ENCODE measurements at regions not wholly inside any gene's neighbourhood (a gene's known extent, or its start where the extent isn't known, plus 50 kb on each side); places are given as distances from the start of the nearest gene placed in this dataset.
A peak's percentile ranks its signal among the peaks of the same experiment; 100 is the strongest.
"Not testable (repeated sequence)": the region's sequence is repeated elsewhere in the genome, so short reads cannot be mapped to it uniquely, and the experiment has no call there.

GRCh38 chr4:27075603-27076002 lies 215.0 kb downstream of the STIM2 start:
- not testable (repeated sequence) for H3K27ac Mint-ChIP-seq, H3K4me1 Mint-ChIP-seq, H3K4me3 Mint-ChIP-seq, H3K36me3 Mint-ChIP-seq, H3K27me3 Mint-ChIP-seq, H3K9me3 Mint-ChIP-seq

- Mint-ChIP-seq H3K27ac (no peak overlapping the region), H3K4me3 (no peak overlapping the region), H3K36me3 (no peaks in the 10 kb centered on the region), H3K27me3 (peaks cover 19% of the 10 kb centered on the region), H3K9me3 (no peaks in the 10 kb centered on the region), H3K4me1 (no peaks in the 10 kb centered on the region)
Observed at GRCh38 chr4:27078934-27079455, 218.4 kb downstream of the STIM2 start.

GRCh38 chr4:27081675-27082586 lies 221.3 kb downstream of the STIM2 start:
- Mint-ChIP-seq H3K27me3 (peaks cover 24% of the 10 kb centered on the region), H3K27ac (no peak overlapping the region), H3K4me1 (peaks cover 11% of the 10 kb centered on the region), H3K4me3 (no peak overlapping the region), H3K36me3 (no peaks in the 10 kb centered on the region), H3K9me3 (no peaks in the 10 kb centered on the region)

GRCh38 chr4:27082776-27083175 lies 222.1 kb downstream of the STIM2 start:
- Mint-ChIP-seq H3K27me3 (peaks cover 24% of the 10 kb centered on the region), H3K36me3 (no peaks in the 10 kb centered on the region)

GRCh38 chr4:27084685-27085361 lies 224.2 kb downstream of the STIM2 start:
- peak overlapping the region; percentile 20 for H3K4me3 Mint-ChIP-seq
- peaks cover 31% of the 10 kb centered on the region for H3K27me3 Mint-ChIP-seq
- no peaks in the 10 kb centered on the region for H3K36me3 Mint-ChIP-seq
- H3K27ac Mint-ChIP-seq: no peak overlapping the region
- H3K9me3 Mint-ChIP-seq: no peaks in the 10 kb centered on the region
- peaks cover 11% of the 10 kb centered on the region for H3K4me1 Mint-ChIP-seq

More at GRCh38 chr4:27082776-27083175, 222.1 kb downstream of the STIM2 start:
- Mint-ChIP-seq H3K27ac (no peak overlapping the region), H3K4me1 (peaks cover 11% of the 10 kb centered on the region), H3K4me3 (no peak overlapping the region), H3K9me3 (no peaks in the 10 kb centered on the region)

- Mint-ChIP-seq H3K4me1 (peaks cover 11% of the 10 kb centered on the region), H3K27me3 (peaks cover 33% of the 10 kb centered on the region), H3K9me3 (no peaks in the 10 kb centered on the region), H3K36me3 (no peaks in the 10 kb centered on the region), H3K4me3 (no peak overlapping the region), H3K27ac (no peak overlapping the region)
Observed at GRCh38 chr4:27085396-27085795, 224.8 kb downstream of the STIM2 start.

GRCh38 chr4:27087306-27088045 lies 226.8 kb downstream of the STIM2 start:
- Mint-ChIP-seq H3K36me3 (no peaks in the 10 kb centered on the region), H3K27me3 (peaks cover 28% of the 10 kb centered on the region), H3K4me1 (peaks cover 11% of the 10 kb centered on the region), H3K4me3 (no peak overlapping the region), H3K27ac (no peak overlapping the region), H3K9me3 (no peaks in the 10 kb centered on the region)

GRCh38 chr4:27088491-27088890 lies 227.8 kb downstream of the STIM2 start:
- Mint-ChIP-seq H3K36me3 (no peaks in the 10 kb centered on the region), H3K27me3 (peaks cover 23% of the 10 kb centered on the region), H3K27ac (no peak overlapping the region), H3K4me1 (peaks cover 11% of the 10 kb centered on the region), H3K9me3 (no peaks in the 10 kb centered on the region), H3K4me3 (no peak overlapping the region)

GRCh38 chr4:27089186-27089585 lies 228.5 kb downstream of the STIM2 start:
- Mint-ChIP-seq H3K27me3 (peaks cover 17% of the 10 kb centered on the region), H3K4me1 (peaks cover 11% of the 10 kb centered on the region), H3K27ac (no peak overlapping the region), H3K4me3 (no peak overlapping the region), H3K36me3 (no peaks in the 10 kb centered on the region), H3K9me3 (no peaks in the 10 kb centered on the region)

- Mint-ChIP-seq H3K27me3 (peaks cover 16% of the 10 kb centered on the region), H3K27ac (no peak overlapping the region), H3K4me1 (peaks cover 2% of the 10 kb centered on the region), H3K36me3 (no peaks in the 10 kb centered on the region), H3K9me3 (no peaks in the 10 kb centered on the region), H3K4me3 (no peak overlapping the region)
Observed at GRCh38 chr4:27090406-27090805, 229.8 kb downstream of the STIM2 start.

GRCh38 chr4:27094224-27094623 lies 233.6 kb downstream of the STIM2 start:
- H3K9me3 Mint-ChIP-seq: no peaks in the 10 kb centered on the region
- H3K36me3 Mint-ChIP-seq: no peaks in the 10 kb centered on the region
- no peaks in the 10 kb centered on the region for H3K4me1 Mint-ChIP-seq
- no peak overlapping the region for H3K4me3 Mint-ChIP-seq
- no peak overlapping the region for H3K27ac Mint-ChIP-seq
- H3K27me3 Mint-ChIP-seq: peaks cover 5% of the 10 kb centered on the region

- Mint-ChIP-seq H3K36me3 (no peaks in the 10 kb centered on the region), H3K27me3 (peaks cover 5% of the 10 kb centered on the region), H3K9me3 (no peaks in the 10 kb centered on the region), H3K27ac (no peak overlapping the region), H3K4me1 (no peaks in the 10 kb centered on the region), H3K4me3 (no peak overlapping the region)
Observed at GRCh38 chr4:27094783-27095182, 234.1 kb downstream of the STIM2 start.

GRCh38 chr4:27096142-27096824 lies 235.6 kb downstream of the STIM2 start:
- no peak overlapping the region for H3K4me3 Mint-ChIP-seq
- H3K27ac Mint-ChIP-seq: no peak overlapping the region
- H3K36me3 Mint-ChIP-seq: no peaks in the 10 kb centered on the region
- no peaks in the 10 kb centered on the region for H3K9me3 Mint-ChIP-seq
- H3K27me3 Mint-ChIP-seq: peaks cover 3% of the 10 kb centered on the region
- H3K4me1 Mint-ChIP-seq: no peaks in the 10 kb centered on the region

GRCh38 chr4:27098034-27098433 lies 237.4 kb downstream of the STIM2 start:
- no peak overlapping the region for H3K27ac Mint-ChIP-seq
- H3K4me1 Mint-ChIP-seq: no peaks in the 10 kb centered on the region
- peaks cover 6% of the 10 kb centered on the region for H3K27me3 Mint-ChIP-seq
- no peak overlapping the region for H3K4me3 Mint-ChIP-seq
- H3K36me3 Mint-ChIP-seq: no peaks in the 10 kb centered on the region
- H3K9me3 Mint-ChIP-seq: no peaks in the 10 kb centered on the region

- no peak overlapping the region for H3K4me3 Mint-ChIP-seq
- no peaks in the 10 kb centered on the region for H3K36me3 Mint-ChIP-seq
- H3K4me1 Mint-ChIP-seq: no peaks in the 10 kb centered on the region
- no peak overlapping the region for H3K27ac Mint-ChIP-seq
- H3K9me3 Mint-ChIP-seq: no peaks in the 10 kb centered on the region
- peaks cover 10% of the 10 kb centered on the region for H3K27me3 Mint-ChIP-seq
Observed at GRCh38 chr4:27100713-27101112, 240.1 kb downstream of the STIM2 start.

Data from activated naive CD4-positive, alpha-beta T cell treated with anti-CD3 and anti-CD28 coated beads, Interleukin-2, amount 50 U/mL, for 24 hours (primary cell).